ENCODE measurements at regions not wholly inside any gene's neighbourhood (a gene's known extent, or its start where the extent isn't known, plus 50 kb on each side); places are given as distances from the start of the nearest gene placed in this dataset.

DNA sequence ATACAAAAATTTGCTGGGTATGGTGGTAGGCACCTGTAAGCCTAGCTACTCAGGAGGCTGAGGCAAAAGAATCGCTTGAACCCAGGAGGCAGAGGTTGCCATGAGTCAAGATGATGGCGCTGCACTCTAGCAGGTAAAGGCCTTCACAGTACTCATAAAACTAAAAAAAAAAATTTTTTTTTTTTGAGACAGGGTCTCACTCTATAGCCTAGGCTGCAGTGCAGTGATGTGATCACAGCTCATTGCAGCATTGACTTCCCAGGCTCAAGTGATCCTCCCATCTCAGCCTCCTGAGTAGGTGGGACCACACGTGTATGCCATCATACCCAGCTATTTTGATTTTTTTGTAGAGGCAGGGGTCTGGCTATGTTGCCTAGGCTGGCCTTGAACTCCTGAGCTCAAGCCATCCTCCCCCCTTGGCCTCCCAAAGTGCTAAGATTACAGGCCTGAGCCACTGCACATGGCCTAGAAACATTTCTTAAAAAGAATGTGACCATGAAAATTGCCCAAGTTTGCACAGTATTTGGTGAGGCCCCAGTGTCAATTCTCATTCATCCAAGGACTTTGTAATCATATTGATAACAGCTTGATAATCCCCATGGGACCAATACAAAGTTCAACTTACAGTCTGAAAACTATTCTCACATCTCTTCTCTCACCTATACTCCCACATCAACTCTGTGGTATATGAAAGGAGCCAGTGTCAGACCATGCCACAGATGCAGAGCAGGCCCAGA is 64.2 kb upstream of the MYCN start:
- Mint-ChIP-seq H3K27ac (no peak overlapping the region), H3K27me3 (no peaks in the 10 kb centered on the region), H3K4me1 (no peaks in the 10 kb centered on the region), H3K9me3 (peaks cover 9 to 12% of the 10 kb centered on the region in 2 donors), H3K4me3 (no peak overlapping the region), H3K36me3 (no peaks in the 10 kb centered on the region)
- no peak for ATAC-seq (replicated peaks)
- DNase-seq = no peak

DNA sequence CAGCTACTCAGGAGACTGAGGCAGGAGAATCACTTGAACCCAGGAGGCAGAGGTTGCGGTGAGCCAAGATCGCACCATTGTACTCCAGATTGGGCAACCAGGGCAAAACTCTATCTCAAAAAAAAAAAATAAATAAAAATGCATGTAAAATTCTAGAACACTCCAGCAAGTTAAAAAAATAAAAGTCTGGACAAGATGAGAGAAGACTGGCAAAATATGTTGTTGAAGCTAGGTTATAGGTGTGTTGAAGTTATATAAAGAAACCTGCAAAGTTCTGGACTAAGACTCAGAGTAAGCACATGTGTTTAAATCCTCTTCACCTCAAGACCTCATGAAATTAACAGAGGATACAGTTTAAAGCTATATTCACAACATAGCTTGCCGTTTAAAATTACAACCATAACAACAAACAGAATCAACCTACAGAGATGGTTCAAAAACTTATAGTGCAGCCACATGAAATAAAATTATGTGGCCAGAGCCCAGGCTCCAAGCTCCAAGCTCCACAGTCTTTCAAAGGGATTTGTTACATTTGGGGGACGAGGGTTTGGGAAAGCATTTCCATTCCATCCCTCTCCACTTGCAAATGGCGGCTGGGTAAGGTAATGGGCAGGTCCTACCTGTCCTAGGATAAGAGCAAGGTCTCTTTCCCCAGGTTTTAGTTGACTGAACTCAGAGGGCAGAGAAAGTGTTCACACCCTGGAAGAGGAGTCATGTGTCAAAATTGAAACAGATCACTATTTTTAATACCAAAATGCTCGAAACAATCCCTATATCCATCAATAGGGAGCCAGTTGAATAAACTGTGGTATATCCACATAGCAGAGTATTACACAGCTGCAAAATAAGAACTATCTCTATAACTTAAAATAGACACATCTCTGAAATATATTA is 59.9 kb upstream of the MYCN start:
- Mint-ChIP-seq H3K4me3 (no peak overlapping the region), H3K36me3 (no peaks in the 10 kb centered on the region), H3K27me3 (no peaks in the 10 kb centered on the region), H3K9me3 (peaks cover 6 to 8% of the 10 kb centered on the region in 2 donors), H3K27ac (no peak overlapping the region), H3K4me1 (no peaks in the 10 kb centered on the region)
- ATAC-seq (replicated peaks) (no peak), DNase-seq (no peak)

DNA sequence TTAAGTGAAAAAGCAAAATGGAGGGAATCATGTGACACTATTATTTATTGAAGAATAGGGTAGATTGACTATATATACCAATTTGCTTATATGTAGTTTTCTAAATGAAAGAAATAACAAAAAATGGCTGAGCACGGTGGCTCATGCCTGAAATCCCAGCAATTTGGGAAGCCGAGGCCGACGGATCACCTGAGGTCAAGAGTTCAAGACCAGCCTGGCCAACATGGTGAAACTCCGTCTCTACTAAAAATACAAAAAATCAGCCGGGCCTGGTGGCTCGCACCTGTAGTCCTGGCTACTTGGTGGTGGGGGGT is 59.3 kb upstream of the MYCN start:
- DNase-seq = no peak
- Mint-ChIP-seq H3K4me3 (no peak overlapping the region), H3K27ac (no peak overlapping the region), H3K9me3 (peaks cover 6 to 8% of the 10 kb centered on the region in 2 donors), H3K27me3 (no peaks in the 10 kb centered on the region), H3K4me1 (no peaks in the 10 kb centered on the region), H3K36me3 (no peaks in the 10 kb centered on the region)
- ATAC-seq (replicated peaks) = no peak

DNA sequence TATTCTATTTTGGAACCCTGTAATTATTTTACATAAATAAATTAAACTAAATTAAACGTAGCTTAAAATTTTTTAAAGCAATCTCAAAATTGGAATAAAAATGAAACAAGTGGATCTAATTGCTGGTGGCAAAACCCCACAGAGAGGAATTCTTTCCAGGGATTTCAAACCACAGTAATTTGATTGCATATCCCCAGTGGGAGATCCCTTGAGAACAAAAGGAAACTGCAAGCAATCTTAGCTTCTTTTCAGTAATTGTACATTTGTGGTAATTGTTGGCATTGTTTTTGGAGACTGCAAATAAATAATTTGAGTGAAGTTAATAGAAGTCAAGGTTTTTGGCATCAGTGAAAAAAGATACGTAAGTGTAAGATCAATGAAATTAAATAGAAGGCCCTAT is 58.7 kb upstream of the MYCN start:
- no peaks in the 10 kb centered on the region for H3K4me1 Mint-ChIP-seq
- H3K4me3 Mint-ChIP-seq = no peak overlapping the region
- DNase-seq = no peak
- ATAC-seq (replicated peaks) = no peak
- peaks cover 3 to 6% of the 10 kb centered on the region in 2 donors for H3K9me3 Mint-ChIP-seq
- H3K36me3 Mint-ChIP-seq = no peaks in the 10 kb centered on the region
- H3K27ac Mint-ChIP-seq = no peak overlapping the region
- no peaks in the 10 kb centered on the region for H3K27me3 Mint-ChIP-seq

DNA sequence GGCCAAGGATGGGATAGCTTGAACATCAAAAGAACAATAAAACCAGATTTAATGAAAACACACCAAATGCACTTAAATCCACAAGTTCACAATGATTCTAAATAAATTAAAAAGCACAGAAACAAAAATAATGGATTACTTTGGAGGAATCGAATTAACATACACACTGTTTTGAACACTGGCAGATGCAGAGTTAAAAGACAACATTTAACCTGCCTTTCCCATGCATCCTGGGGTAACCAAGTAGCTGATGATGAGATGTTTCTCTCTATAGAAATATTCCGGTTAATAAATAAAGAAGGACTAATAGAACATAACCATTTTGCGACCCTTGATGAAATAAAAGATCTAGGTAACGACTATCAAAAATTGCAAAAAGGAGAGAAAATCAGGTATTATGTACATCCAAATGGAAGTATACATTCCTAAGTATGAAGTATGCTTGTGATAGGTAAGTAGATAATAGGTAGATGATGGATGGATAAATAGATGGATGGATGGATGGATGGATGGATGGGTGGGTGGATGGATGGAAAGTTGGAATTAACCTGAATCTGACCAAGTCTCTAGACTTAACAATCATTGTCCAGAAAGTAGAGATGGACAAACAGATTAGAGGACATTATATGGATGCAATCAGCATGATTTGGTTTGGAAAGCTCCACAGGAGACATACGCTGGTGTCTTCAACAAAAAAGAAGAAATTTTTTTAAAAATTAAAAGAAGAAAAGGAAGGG is 57.4 kb upstream of the MYCN start:
- peaks cover 0 to 4% of the 10 kb centered on the region in 2 donors for H3K9me3 Mint-ChIP-seq
- H3K36me3 Mint-ChIP-seq = no peaks in the 10 kb centered on the region
- H3K27ac Mint-ChIP-seq = no peak overlapping the region
- H3K4me3 Mint-ChIP-seq = no peak overlapping the region
- H3K27me3 Mint-ChIP-seq = no peaks in the 10 kb centered on the region
- no peak for DNase-seq
- ATAC-seq (replicated peaks) = no peak
- no peaks in the 10 kb centered on the region for H3K4me1 Mint-ChIP-seq

DNA sequence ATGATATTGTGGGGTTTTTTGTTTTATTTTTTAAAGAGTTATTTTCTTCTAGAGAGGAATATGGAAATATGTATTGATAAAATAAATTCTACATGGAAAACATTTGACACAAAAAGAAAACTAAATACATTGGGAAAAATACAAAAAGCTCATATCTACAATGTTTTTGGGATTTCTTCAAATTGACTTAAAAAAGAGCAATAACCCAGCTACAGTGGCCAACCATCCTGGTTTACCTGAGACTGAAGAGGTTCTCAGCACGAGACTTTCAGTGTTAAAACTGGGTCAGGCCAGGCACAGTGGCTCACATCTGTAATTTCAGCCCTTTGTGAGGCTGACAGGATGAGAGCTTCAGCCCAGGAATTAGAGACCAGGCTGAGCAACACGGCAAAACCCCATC is 56.7 kb upstream of the MYCN start:
- no peaks in the 10 kb centered on the region for H3K27me3 Mint-ChIP-seq
- H3K4me1 Mint-ChIP-seq = no peaks in the 10 kb centered on the region
- peaks cover 0 to 4% of the 10 kb centered on the region in 2 donors for H3K9me3 Mint-ChIP-seq
- no peak overlapping the region for H3K27ac Mint-ChIP-seq
- H3K4me3 Mint-ChIP-seq = no peak overlapping the region
- DNase-seq = no peak
- no peak for ATAC-seq (replicated peaks)
- H3K36me3 Mint-ChIP-seq = no peaks in the 10 kb centered on the region

DNA sequence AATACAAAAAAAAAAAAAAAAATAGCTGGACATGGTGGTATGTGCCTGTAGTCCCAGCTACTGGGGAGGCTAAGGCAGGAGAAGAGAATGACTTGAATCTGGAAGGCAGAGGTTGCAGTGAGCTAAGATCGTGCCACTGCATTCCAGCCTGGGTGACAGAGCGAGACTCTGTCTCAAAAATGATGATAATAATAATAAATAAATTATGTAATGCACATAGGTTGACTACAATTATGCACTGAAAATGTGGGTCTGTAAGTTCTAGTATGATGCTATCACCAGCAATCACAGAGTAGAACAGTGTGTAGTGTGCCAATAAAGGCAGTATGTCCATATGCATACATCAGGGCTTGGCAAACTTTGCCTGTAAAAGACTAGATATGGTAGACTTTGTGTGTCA is 55.6 kb upstream of the MYCN start:
- Mint-ChIP-seq H3K9me3 (peaks cover 0 to 2% of the 10 kb centered on the region in 2 donors), H3K36me3 (no peaks in the 10 kb centered on the region), H3K27ac (no peak overlapping the region)

DNA sequence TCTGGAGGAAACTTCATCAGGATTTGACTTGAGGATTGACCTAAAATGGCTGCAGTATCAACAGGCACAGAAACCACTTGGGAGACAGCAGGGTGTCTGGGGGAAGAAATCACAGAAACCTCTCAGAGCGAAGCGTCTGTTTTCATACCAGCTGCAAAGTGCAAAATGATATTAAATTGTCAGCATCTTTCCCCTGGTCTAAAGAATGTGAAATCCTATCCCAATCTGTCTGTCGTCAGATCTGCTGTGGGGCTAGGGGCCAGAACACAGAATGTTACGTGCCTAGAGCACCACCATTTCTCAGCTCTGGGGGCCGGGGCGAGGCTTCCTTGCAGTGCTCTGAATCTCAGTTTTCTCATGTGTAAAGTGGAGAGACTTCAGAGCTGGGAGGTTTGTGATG is 54.1 kb upstream of the MYCN start:
- no peak for ATAC-seq (replicated peaks)
- H3K9me3 Mint-ChIP-seq = peaks cover 0 to 3% of the 10 kb centered on the region in 2 donors
- no peaks in the 10 kb centered on the region for H3K4me1 Mint-ChIP-seq
- no peak overlapping the region for H3K27ac Mint-ChIP-seq
- no peak for DNase-seq
- H3K27me3 Mint-ChIP-seq = peaks cover 0 to 4% of the 10 kb centered on the region in 2 donors
- no peaks in the 10 kb centered on the region for H3K36me3 Mint-ChIP-seq
- H3K4me3 Mint-ChIP-seq = no peak overlapping the region

More for the DNA sequence above, 55.6 kb upstream of the MYCN start:
- Mint-ChIP-seq H3K4me3 (no peak overlapping the region), H3K27me3 (peaks cover 0 to under 1% of the 10 kb centered on the region in 2 donors), H3K4me1 (no peaks in the 10 kb centered on the region)
- ATAC-seq (replicated peaks) = no peak
- DNase-seq = no peak

DNA sequence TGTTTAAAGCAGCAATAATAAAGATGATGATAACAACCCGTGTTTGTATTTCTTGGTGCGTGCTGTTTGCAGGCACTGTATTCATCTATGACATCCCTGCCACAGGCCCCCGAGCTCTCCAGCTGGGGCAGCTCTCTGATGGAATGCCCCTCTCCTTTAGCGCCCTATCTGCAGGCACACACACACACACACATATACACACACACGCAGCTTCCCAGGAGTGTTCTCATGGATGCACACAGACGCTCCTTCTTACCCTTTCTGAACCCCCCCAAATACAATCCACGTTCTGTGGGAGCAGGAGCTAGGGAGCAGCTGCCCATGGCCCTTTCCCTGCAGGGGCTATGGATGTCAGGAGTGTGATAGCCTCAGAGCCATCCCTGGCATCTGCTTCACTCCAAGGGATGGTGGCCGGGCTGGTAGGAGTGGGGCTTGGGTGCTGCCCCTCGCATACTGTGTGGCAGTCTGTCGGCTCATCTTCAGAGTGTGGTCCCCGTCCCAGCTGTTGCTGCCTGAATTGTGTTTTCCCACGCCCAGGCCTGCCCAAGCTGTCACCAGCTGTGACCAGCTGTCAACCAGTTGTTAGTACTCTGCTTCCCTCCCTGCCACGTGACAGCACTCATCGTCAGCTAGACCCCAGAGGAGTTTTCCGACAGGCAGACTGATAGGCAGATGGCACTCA is 50.8 kb upstream of the MYCN start:
- Mint-ChIP-seq H3K4me1 (no peaks in the 10 kb centered on the region), H3K9me3 (peaks cover 0 to 1% of the 10 kb centered on the region in 2 donors), H3K27ac (no peak overlapping the region), H3K36me3 (no peaks in the 10 kb centered on the region), H3K27me3 (peaks cover 0 to 4% of the 10 kb centered on the region in 2 donors), H3K4me3 (no peak overlapping the region)
- DNase-seq (no peak), ATAC-seq (replicated peaks) (no peak)

DNA sequence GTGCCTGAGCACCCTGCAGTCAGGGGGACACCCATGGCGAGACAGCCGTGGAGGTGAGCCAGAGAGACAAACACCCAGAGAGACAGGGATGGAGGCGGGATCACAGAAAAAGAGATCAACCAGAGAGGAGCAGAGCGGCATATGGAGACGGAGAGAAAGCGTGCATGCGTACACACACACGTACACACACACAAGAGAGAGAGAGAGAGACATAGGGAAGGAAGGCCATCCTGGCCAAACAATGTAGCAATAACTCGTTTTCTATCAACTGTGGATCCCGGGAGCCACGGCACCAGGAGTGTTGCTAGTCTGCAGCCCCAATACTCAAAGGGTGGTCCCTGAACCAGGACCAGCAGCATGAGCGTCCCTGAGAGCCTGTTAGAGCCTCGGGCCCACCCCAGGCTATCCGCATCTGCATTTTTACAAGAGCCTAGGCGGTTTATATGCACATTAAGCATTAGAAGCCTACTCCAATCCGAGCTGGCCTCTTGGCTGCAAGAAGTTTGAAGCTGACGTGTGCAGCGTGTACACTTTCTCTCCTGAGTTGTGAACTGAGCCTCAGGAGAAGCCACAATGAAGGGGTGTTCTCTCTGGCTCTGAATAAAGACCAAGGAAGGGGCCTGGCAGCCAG is 50.1 kb upstream of the MYCN start:
- H3K4me1 Mint-ChIP-seq = no peaks in the 10 kb centered on the region
- ATAC-seq (replicated peaks) (no peak), DNase-seq (no peak)
- peaks cover 0 to 4% of the 10 kb centered on the region in 2 donors for H3K27me3 Mint-ChIP-seq
- H3K4me3 Mint-ChIP-seq = no peak overlapping the region
- H3K36me3 Mint-ChIP-seq = no peaks in the 10 kb centered on the region
- H3K27ac Mint-ChIP-seq = no peak overlapping the region
- peaks cover 0 to 1% of the 10 kb centered on the region in 2 donors for H3K9me3 Mint-ChIP-seq
